22Rv1 (cell line): ENCODE measurements at regions not wholly inside any gene's neighbourhood (a gene's known extent, or its start where the extent isn't known, plus 50 kb on each side); places are given as distances from the start of the nearest gene placed in this dataset.

ENCODE experiments used
- H3K27ac ChIP-seq: fragments of 450-650 bp; 2 replicates; pipeline ENCODE4 v1.5.1; 2017
- ZFX ChIP-seq: fragments of 450-650 bp; IDR thresholded peaks from 2 replicates; pipeline ENCODE4 v1.6.1; 2017; ENCODE audit warnings: antibody characterized with exemption, borderline replicate concordance
- TF ChIP-seq, protein P1 (sequence below): fragments of 450-650 bp; IDR thresholded peaks from 2 replicates; pipeline ENCODE4 v1.5.1; 2017; ENCODE audit warnings: mild to moderate bottlenecking

DNA sequence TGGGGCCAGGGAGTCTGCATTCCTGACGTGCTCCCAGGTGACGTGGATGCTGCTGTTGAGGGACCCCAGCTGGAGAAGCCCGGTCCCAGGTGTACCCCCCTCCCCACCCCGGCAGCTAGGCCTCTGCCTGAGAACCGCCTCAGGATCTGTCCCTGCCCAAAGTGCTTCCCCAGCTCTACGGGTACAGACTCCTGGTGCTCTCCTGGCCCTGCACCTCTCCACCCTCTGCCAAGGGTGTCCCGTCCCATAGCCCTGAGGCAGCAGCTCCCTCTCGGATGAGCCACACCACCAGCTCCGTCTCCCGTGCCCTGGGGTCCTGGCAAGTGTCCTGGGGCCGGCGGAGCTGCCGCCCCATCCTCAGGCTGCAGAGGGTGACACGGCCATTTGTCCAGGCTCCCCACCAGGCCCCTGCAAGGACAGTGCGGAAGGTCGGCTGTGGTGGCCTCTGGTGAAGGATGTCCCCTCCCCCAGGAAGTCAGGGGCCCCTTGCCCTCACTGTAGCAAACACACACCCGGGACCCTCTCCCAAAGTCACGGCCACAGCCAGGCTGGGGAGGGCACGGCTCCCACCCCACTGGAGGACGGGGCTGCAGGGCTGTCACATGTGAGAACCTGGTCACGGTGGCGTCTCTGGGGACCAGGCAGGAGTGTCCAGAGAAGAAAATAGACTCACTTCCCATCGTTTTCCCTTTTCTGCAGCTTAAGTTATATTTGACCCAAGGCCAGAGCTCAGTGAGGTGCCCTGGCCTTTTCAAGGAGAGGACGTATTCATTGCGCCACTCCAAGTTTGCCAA lies 74.4 kb upstream of the FBRSL1 start:
- H3K27ac ChIP-seq = no peak overlapping the region
- TF ChIP-seq, protein P1, sequence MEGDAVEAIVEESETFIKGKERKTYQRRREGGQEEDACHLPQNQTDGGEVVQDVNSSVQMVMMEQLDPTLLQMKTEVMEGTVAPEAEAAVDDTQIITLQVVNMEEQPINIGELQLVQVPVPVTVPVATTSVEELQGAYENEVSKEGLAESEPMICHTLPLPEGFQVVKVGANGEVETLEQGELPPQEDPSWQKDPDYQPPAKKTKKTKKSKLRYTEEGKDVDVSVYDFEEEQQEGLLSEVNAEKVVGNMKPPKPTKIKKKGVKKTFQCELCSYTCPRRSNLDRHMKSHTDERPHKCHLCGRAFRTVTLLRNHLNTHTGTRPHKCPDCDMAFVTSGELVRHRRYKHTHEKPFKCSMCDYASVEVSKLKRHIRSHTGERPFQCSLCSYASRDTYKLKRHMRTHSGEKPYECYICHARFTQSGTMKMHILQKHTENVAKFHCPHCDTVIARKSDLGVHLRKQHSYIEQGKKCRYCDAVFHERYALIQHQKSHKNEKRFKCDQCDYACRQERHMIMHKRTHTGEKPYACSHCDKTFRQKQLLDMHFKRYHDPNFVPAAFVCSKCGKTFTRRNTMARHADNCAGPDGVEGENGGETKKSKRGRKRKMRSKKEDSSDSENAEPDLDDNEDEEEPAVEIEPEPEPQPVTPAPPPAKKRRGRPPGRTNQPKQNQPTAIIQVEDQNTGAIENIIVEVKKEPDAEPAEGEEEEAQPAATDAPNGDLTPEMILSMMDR = 0 out of 2 replicates have a peak, but pooled peaks have one; percentile 36
- TF ChIP-seq ZFX = no peak

DNA sequence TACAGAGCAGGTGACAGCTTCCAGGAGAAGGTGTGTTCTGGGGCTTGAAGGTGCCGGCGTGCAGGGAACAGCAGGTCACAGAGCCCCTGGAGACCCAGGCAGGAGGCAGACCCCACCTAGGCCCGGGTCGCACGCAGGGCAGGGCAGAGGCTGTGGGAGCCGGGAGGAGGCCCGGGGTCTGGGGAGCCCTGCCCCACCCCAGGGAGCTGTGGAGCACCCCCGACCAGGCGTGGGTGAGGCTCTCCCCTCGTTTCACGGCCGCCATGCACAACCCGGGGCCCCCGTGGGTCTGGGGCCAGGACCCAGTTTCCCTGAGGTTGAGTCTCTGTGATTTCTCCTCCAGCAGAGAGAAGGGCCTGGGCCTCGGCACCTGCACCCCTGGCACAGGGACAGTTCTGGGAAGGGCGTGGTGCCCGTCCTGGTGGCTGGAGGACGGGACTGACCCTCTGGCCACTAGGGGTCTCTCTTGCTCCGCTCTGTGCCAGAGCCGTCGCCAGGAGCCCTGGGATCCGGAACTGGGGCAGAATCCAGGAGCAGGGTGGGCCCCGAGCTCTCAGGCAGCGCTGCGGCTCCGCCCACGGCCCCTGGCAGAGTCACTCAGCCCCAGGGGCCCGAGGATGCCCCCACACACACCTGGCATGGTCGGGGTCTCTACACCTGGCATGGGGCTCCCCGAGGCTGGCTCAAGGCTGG lies 75.2 kb upstream of the FBRSL1 start:
- no peak overlapping the region for H3K27ac ChIP-seq
- no peak for TF ChIP-seq ZFX
- TF ChIP-seq, protein P1 = peak; percentile 97

DNA sequence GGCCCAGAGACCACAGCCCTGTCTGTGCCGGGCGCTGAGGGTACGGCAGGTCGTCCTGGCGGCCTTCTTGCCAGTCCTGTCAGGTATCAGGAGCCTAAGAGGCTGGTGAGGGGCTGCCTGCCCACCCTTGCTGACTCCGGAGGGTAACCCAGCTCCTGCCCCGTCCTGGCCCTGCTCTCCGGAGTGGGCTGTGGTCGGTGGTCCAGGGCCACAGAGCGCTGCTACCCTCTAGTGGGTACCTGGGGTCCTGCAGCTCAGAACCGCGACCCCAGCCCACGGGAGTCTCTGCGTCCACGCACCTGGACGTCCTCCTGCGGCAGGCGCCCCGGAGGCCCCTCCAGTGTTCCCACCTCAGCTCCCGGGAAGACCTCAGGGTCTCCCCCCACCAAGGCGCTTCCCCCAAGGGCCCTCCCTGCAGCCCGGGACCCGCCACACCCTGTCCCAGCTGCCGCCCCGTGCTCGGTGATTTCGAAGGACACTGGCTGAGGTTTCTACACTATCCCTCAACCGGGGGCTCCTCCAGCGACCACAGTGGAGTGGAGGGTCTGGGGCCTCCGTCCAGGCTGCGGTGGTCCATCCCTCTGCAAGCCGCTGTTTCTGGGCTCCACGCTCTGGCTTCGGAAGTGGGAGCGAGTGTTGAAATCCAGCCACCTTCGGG lies 75.9 kb upstream of the FBRSL1 start:
- no peak overlapping the region for H3K27ac ChIP-seq
- TF ChIP-seq, protein P1 = peak; percentile 65
- no peak for TF ChIP-seq ZFX

DNA sequence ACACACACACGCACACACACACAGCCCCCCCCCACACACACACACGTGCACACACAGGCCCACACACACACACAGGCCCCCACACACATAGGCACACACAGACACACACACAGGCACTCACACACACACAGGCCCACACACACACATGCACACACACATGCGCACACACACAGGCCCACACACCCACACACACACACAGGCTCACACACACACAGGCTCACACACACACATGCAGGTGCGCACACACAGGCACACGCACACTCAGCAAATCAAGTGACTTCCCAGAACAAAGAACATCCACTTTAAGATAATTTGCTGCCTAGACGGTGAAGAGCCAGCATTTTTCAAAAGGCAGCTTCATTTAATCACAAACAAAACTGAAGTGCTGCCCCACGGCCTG lies 78.5 kb upstream of the FBRSL1 start:
- TF ChIP-seq, protein P1 = no peak
- no peak for TF ChIP-seq ZFX
- H3K27ac ChIP-seq = no peak overlapping the region

DNA sequence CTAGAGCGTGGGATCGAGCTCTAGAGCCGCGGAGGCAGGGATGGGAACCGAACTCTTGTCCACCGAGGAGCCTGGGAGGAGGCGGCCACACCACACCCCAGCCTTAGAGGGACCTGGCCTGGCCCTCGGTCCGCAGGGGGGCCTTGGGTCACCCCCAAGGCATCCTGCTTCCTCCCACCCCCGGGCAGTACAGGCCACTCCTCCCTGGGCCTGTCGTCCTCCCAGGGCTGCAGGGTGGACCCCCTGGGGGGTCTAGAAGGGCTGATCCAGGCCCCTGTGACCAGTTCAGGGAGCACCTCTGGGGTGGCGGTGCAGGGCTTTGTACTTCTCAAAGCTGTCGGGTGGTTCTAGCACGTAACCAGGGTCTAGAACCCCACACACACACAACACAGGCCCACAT lies 79.1 kb upstream of the FBRSL1 start:
- no peak overlapping the region for H3K27ac ChIP-seq
- TF ChIP-seq, protein P1 = no peak
- TF ChIP-seq ZFX = no peak

DNA sequence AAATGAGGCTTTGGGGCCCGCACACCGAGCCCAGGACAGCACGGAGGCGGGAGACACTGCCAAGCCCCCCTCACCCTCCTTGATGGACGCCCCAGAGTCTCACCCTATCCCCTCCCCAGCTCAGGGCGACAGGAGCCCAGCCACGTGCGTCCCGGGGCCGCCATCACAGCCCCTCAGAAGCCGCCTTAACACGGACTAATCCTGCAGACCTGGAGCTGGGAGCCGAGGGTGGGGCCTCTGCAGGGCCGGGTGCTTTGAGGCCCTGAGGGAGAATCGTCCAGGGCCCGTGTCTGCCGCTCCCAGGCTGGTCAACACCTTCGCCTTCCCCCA lies 79.7 kb upstream of the FBRSL1 start:
- no peak overlapping the region for H3K27ac ChIP-seq
- TF ChIP-seq ZFX = no peak
- TF ChIP-seq, protein P1 = no peak
